Gastrocnemius medialis (tissue), 4 donors: ENCODE measurements at regions not wholly inside any gene's neighbourhood (a gene's known extent, or its start where the extent isn't known, plus 50 kb on each side); places are given as distances from the start of the nearest gene placed in this dataset.

Experiments used
- POLR2A ChIP-seq, 2 donors: fragments of 450-650 bp; IDR thresholded peaks; one replicate each; pipeline ENCODE4 v1.6.1; 2017; ENCODE audit warnings: antibody characterized with exemption in 2 of 2, mild to moderate bottlenecking in 2 of 2, moderate library complexity in 2 of 2
- TF ChIP-seq, protein P1 (sequence below), 5 experiments: fragments of 450-650 bp in 3 of 5; fragments of 200-600 bp in 2 of 5; sonication (generic) in 2 of 5; IDR thresholded peaks in 4 of 5; conservative IDR thresholded peaks in 1 of 5; 1 replicate in 4 of 5; 2 replicates in 1 of 5; pipeline ENCODE4 v1.5.1; 2016 to 2019; ENCODE audit warnings: antibody characterized with exemption in 5 of 5, mild to moderate bottlenecking in 3 of 5, moderate library complexity in 3 of 5

GRCh38 chr22:22032099-22032905, 49.7 kb upstream of the TOP3B start:
- TF ChIP-seq, protein P1, sequence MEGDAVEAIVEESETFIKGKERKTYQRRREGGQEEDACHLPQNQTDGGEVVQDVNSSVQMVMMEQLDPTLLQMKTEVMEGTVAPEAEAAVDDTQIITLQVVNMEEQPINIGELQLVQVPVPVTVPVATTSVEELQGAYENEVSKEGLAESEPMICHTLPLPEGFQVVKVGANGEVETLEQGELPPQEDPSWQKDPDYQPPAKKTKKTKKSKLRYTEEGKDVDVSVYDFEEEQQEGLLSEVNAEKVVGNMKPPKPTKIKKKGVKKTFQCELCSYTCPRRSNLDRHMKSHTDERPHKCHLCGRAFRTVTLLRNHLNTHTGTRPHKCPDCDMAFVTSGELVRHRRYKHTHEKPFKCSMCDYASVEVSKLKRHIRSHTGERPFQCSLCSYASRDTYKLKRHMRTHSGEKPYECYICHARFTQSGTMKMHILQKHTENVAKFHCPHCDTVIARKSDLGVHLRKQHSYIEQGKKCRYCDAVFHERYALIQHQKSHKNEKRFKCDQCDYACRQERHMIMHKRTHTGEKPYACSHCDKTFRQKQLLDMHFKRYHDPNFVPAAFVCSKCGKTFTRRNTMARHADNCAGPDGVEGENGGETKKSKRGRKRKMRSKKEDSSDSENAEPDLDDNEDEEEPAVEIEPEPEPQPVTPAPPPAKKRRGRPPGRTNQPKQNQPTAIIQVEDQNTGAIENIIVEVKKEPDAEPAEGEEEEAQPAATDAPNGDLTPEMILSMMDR (IDR thresholded peaks at IDR 0.05 in 4 of 5, conservative IDR thresholded peaks at IDR 0.05 in 1 of 5), result no peak
- TF ChIP-seq POLR2A (IDR thresholded peaks at IDR 0.05), result no peak
